ENCODE measurements at regions not wholly inside any gene's neighbourhood (a gene's known extent, or its start where the extent isn't known, plus 50 kb on each side); places are given as distances from the start of the nearest gene placed in this dataset.

DNA sequence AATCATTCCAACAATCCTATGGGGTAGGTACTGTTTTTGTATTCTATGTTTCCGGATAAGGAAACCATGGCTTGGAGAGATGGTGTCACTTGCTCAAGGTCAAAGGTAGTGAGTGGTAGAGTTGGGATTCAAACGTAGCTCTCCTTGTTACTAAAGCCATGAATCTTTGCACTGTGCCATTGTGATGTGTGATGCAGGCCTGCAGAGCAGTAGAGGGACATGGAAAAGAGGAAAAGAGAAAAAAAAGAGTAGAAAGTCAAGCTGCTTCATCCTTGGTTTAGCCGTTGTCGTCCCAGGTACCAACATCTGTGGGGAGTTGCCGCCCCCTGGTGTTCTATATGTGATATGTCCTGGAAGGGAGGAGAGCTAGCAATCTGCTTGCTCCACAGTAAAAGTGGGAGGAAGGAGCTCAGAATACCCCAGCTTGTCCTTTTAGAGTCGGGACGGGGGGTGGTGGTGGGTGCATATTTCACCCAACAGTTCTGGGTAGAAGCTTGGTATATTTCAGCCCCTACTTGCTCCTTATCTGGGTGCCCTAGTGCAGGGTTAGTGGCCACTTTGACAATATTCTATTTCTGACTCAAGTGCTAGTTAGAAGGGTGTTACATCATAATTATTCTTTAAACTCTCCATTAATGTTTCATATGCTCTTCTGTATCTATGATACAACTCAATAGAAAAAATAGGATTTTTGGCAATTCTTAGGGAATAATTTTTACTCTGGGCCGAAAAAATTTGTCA lies 98.4 kb downstream of the EBNA1BP2 start (continued):
- no peak for TF ChIP-seq SP2 (CRISPR knock-in tag; IDR thresholded peaks at IDR 0.05)
- TF ChIP-seq JUN (CRISPR knock-in tag; IDR thresholded peaks at IDR 0.05), result no peak
- no peak for TF ChIP-seq KAT2B (IDR thresholded peaks at IDR 0.05; ENCODE audit: borderline replicate concordance, low read depth, low read length)
- no peak for TF ChIP-seq PAX8 (CRISPR knock-in tag; IDR thresholded peaks at IDR 0.05; ENCODE audit: borderline replicate concordance)
- TF ChIP-seq MTF2 (CRISPR knock-in tag; IDR thresholded peaks at IDR 0.05; ENCODE audit: borderline replicate concordance), result no peak
- 0 out of 2 replicates have a peak, but pooled peaks have one; percentile 40 for TF ChIP-seq HMG20B (CRISPR knock-in tag; conservative IDR thresholded peaks at IDR 0.05)
- no peak for TF ChIP-seq ZNF260 (CRISPR knock-in tag; IDR thresholded peaks at IDR 0.05; ENCODE audit: borderline replicate concordance, low read depth)
- TF ChIP-seq, protein P1, sequence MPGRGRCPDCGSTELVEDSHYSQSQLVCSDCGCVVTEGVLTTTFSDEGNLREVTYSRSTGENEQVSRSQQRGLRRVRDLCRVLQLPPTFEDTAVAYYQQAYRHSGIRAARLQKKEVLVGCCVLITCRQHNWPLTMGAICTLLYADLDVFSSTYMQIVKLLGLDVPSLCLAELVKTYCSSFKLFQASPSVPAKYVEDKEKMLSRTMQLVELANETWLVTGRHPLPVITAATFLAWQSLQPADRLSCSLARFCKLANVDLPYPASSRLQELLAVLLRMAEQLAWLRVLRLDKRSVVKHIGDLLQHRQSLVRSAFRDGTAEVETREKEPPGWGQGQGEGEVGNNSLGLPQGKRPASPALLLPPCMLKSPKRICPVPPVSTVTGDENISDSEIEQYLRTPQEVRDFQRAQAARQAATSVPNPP (CRISPR knock-in tag; IDR thresholded peaks at IDR 0.05), result no peak
- no peak for TF ChIP-seq MAF1 (CRISPR knock-in tag; IDR thresholded peaks at IDR 0.05; ENCODE audit: borderline replicate concordance)
- peak in 1 of 2 experiments; percentile 62; a peak in 2 of 4 replicates for TF ChIP-seq KLF16 (CRISPR knock-in tag; IDR thresholded peaks at IDR 0.05)
- TF ChIP-seq PHF20 (CRISPR knock-in tag; IDR thresholded peaks at IDR 0.05), result no peak
- peak; percentile 55; the same call in 1 of the 2 replicates for TF ChIP-seq ZNF205 (CRISPR knock-in tag; IDR thresholded peaks at IDR 0.05)
- TF ChIP-seq ZMAT3 (CRISPR knock-in tag; conservative IDR thresholded peaks at IDR 0.05), result no peak
- no peak for TF ChIP-seq ZNF615 (CRISPR knock-in tag; IDR thresholded peaks at IDR 0.05; ENCODE audit: borderline replicate concordance)
- TF ChIP-seq, protein P2, sequence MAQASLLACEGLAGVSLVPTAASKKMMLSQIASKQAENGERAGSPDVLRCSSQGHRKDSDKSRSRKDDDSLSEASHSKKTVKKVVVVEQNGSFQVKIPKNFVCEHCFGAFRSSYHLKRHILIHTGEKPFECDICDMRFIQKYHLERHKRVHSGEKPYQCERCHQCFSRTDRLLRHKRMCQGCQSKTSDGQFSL (CRISPR knock-in tag; IDR thresholded peaks at IDR 0.05), result no peak
- TF ChIP-seq, protein P3, sequence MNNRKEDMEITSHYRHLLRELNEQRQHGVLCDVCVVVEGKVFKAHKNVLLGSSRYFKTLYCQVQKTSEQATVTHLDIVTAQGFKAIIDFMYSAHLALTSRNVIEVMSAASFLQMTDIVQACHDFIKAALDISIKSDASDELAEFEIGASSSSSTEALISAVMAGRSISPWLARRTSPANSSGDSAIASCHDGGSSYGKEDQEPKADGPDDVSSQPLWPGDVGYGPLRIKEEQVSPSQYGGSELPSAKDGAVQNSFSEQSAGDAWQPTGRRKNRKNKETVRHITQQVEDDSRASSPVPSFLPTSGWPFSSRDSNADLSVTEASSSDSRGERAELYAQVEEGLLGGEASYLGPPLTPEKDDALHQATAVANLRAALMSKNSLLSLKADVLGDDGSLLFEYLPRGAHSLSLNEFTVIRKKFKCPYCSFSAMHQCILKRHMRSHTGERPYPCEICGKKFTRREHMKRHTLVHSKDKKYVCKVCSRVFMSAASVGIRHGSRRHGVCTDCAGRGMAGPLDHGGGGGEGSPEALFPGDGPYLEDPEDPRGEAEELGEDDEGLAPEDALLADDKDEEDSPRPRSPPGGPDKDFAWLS (CRISPR knock-in tag; IDR thresholded peaks at IDR 0.05; ENCODE audit: borderline replicate concordance), result 0 out of 2 replicates have a peak, but pooled peaks have one; percentile 32
- TF ChIP-seq ZKSCAN1 (IDR thresholded peaks at IDR 0.05; ENCODE audit: low read length), result no peak
- TF ChIP-seq ZNF83 (CRISPR knock-in tag; IDR thresholded peaks at IDR 0.05; ENCODE audit: borderline replicate concordance), result no peak
- no peak for TF ChIP-seq ATF7 (IDR thresholded peaks at IDR 0.05)
- TF ChIP-seq ATF7 (CRISPR knock-in tag; IDR thresholded peaks at IDR 0.05), result no peak
- TF ChIP-seq NRL (CRISPR knock-in tag; IDR thresholded peaks at IDR 0.05; ENCODE audit: borderline replicate concordance), result no peak
- TF ChIP-seq ZNF235 (CRISPR knock-in tag; IDR thresholded peaks at IDR 0.05; ENCODE audit: borderline replicate concordance), result no peak
- TF ChIP-seq ZNF563 (CRISPR knock-in tag; IDR thresholded peaks at IDR 0.05), result no peak
- TF ChIP-seq, protein P4, sequence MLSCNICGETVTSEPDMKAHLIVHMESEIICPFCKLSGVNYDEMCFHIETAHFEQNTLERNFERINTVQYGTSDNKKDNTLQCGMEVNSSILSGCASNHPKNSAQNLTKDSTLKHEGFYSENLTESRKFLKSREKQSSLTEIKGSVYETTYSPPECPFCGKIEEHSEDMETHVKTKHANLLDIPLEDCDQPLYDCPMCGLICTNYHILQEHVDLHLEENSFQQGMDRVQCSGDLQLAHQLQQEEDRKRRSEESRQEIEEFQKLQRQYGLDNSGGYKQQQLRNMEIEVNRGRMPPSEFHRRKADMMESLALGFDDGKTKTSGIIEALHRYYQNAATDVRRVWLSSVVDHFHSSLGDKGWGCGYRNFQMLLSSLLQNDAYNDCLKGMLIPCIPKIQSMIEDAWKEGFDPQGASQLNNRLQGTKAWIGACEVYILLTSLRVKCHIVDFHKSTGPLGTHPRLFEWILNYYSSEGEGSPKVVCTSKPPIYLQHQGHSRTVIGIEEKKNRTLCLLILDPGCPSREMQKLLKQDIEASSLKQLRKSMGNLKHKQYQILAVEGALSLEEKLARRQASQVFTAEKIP (CRISPR knock-in tag; IDR thresholded peaks at IDR 0.05; ENCODE audit: borderline replicate concordance), result no peak
- TF ChIP-seq YEATS2 (CRISPR knock-in tag; IDR thresholded peaks at IDR 0.05; ENCODE audit: borderline replicate concordance), result peak; percentile 47; the same call in 1 of the 2 replicates
- no peak for TF ChIP-seq KLF12 (CRISPR knock-in tag; IDR thresholded peaks at IDR 0.05; ENCODE audit: borderline replicate concordance)
- no peak for TF ChIP-seq ZNF101 (CRISPR knock-in tag; IDR thresholded peaks at IDR 0.05; ENCODE audit: borderline replicate concordance, low read depth)

Data from HepG2 (cell line).